ENCODE measurements at regions not wholly inside any gene's neighbourhood (a gene's known extent, or its start where the extent isn't known, plus 50 kb on each side); places are given as distances from the start of the nearest gene placed in this dataset.

DNA sequence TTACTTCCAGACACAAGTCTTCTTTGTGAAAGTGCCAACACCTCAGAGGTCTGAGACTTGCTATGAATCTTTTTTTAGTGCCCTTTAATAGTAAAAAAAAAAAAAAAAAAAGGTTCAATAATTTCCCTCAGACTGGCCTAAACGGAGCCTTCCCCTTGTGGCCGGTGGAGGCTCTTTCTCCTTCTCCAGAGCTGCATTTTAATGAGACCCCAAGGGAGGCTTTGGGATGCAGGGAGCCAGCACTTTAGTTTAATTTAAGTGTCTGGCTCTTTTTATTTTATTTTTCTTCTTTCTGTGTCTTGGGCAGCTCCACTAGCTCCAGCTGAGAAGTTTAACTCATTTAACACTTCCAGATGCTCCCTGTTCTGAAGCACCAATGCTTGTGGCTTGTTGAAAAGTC, 67.8 kb upstream of the MAPK4 start:
- DNase-seq (ENCODE audit: low read depth in 1 of 2, low spot score in 1 of 2): no peak
- no peak overlapping the region for H3K4me3 ChIP-seq (replicated peaks; ENCODE audit: insufficient read depth, low read length)
- TF ChIP-seq SPI1 (IDR thresholded peaks at IDR 0.05; ENCODE audit: borderline replicate concordance, low read depth) (no peak), GABPA (IDR thresholded peaks at IDR 0.05; ENCODE audit: low read depth) (no peak), POLR2AphosphoS5 (IDR thresholded peaks at IDR 0.05; ENCODE audit: low read depth) (no peak)
- TF ChIP-seq, protein P1, sequence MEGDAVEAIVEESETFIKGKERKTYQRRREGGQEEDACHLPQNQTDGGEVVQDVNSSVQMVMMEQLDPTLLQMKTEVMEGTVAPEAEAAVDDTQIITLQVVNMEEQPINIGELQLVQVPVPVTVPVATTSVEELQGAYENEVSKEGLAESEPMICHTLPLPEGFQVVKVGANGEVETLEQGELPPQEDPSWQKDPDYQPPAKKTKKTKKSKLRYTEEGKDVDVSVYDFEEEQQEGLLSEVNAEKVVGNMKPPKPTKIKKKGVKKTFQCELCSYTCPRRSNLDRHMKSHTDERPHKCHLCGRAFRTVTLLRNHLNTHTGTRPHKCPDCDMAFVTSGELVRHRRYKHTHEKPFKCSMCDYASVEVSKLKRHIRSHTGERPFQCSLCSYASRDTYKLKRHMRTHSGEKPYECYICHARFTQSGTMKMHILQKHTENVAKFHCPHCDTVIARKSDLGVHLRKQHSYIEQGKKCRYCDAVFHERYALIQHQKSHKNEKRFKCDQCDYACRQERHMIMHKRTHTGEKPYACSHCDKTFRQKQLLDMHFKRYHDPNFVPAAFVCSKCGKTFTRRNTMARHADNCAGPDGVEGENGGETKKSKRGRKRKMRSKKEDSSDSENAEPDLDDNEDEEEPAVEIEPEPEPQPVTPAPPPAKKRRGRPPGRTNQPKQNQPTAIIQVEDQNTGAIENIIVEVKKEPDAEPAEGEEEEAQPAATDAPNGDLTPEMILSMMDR (IDR thresholded peaks at IDR 0.05; ENCODE audit: insufficient read depth, low read length): no peak
- TF ChIP-seq, protein P2, sequence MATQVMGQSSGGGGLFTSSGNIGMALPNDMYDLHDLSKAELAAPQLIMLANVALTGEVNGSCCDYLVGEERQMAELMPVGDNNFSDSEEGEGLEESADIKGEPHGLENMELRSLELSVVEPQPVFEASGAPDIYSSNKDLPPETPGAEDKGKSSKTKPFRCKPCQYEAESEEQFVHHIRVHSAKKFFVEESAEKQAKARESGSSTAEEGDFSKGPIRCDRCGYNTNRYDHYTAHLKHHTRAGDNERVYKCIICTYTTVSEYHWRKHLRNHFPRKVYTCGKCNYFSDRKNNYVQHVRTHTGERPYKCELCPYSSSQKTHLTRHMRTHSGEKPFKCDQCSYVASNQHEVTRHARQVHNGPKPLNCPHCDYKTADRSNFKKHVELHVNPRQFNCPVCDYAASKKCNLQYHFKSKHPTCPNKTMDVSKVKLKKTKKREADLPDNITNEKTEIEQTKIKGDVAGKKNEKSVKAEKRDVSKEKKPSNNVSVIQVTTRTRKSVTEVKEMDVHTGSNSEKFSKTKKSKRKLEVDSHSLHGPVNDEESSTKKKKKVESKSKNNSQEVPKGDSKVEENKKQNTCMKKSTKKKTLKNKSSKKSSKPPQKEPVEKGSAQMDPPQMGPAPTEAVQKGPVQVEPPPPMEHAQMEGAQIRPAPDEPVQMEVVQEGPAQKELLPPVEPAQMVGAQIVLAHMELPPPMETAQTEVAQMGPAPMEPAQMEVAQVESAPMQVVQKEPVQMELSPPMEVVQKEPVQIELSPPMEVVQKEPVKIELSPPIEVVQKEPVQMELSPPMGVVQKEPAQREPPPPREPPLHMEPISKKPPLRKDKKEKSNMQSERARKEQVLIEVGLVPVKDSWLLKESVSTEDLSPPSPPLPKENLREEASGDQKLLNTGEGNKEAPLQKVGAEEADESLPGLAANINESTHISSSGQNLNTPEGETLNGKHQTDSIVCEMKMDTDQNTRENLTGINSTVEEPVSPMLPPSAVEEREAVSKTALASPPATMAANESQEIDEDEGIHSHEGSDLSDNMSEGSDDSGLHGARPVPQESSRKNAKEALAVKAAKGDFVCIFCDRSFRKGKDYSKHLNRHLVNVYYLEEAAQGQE (IDR thresholded peaks at IDR 0.05; ENCODE audit: insufficient replicate concordance, low read depth): no peak
- H3K27me3 ChIP-seq (ENCODE audit: insufficient read depth, poor library complexity, severe bottlenecking): no peaks in the 10 kb centered on the region
- H3K27ac ChIP-seq (replicated peaks): no peak overlapping the region

DNA sequence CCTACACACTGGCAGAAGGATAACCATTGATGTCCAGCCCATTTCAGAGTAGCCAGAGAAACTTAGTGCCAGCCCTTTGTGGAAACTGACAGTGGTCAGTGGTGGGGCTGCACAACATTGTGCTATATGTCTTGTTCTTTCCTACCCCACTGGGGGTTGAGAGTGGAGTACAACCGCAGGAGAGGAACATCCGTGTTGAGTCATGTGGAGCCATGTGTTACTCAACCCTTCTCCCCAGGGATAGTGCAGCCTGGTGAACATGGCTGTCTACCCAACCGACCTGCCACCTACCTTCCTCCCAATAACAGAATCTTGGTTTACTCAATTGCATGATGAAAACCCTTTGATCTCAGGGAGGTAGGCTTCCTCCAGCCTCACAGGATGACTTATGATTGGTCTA, 65.3 kb upstream of the MAPK4 start:
- peak in 1 of 2 experiments; percentile 15 for DNase-seq (ENCODE audit: low read depth in 1 of 2, low spot score in 1 of 2)
- peaks cover 4% of the 10 kb centered on the region for H3K27me3 ChIP-seq (ENCODE audit: insufficient read depth, poor library complexity, severe bottlenecking)
- H3K27ac ChIP-seq (replicated peaks): no peak overlapping the region
- no peak for TF ChIP-seq GABPA (IDR thresholded peaks at IDR 0.05; ENCODE audit: low read depth)
- TF ChIP-seq, protein P1 (IDR thresholded peaks at IDR 0.05; ENCODE audit: insufficient read depth, low read length): no peak
- TF ChIP-seq SPI1 (IDR thresholded peaks at IDR 0.05; ENCODE audit: borderline replicate concordance, low read depth): no peak
- no peak for TF ChIP-seq POLR2AphosphoS5 (IDR thresholded peaks at IDR 0.05; ENCODE audit: low read depth)
- TF ChIP-seq, protein P2 (IDR thresholded peaks at IDR 0.05; ENCODE audit: insufficient replicate concordance, low read depth): no peak
- no peak overlapping the region for H3K4me3 ChIP-seq (replicated peaks; ENCODE audit: insufficient read depth, low read length)

DNA sequence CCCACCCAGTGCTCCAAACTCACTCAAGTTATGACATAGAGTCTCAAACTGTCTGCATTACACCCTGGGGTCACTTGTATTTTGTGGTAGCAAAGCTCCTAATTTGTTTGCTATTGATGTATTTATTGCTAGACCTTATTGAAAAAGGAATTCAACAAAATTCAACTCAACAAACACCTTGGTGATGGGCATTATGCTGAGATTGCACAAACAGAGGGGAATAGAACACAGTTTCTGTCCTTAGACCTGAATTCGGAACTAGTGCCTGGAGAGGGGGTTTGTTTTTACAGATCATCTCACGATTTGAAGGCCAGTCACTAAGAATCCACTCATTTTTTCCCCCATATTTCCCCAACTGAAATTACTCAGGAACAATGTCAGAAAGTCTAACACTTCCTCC, 53.5 kb upstream of the MAPK4 start:
- Histone ChIP-seq H3K27ac (replicated peaks) (no peak overlapping the region), H3K4me3 (replicated peaks; ENCODE audit: insufficient read depth, low read length) (no peak overlapping the region), H3K27me3 (ENCODE audit: insufficient read depth, poor library complexity, severe bottlenecking) (peaks cover under 1% of the 10 kb centered on the region)
- DNase-seq (ENCODE audit: low read depth in 1 of 2, low spot score in 1 of 2): no peak
- TF ChIP-seq POLR2AphosphoS5 (IDR thresholded peaks at IDR 0.05; ENCODE audit: low read depth) (no peak), SPI1 (IDR thresholded peaks at IDR 0.05; ENCODE audit: borderline replicate concordance, low read depth) (no peak), GABPA (IDR thresholded peaks at IDR 0.05; ENCODE audit: low read depth) (no peak)
- TF ChIP-seq, protein P2 (IDR thresholded peaks at IDR 0.05; ENCODE audit: insufficient replicate concordance, low read depth): no peak
- TF ChIP-seq, protein P1 (IDR thresholded peaks at IDR 0.05; ENCODE audit: insufficient read depth, low read length): no peak
